ENCODE measurements at regions not wholly inside any gene's neighbourhood (a gene's known extent, or its start where the extent isn't known, plus 50 kb on each side); places are given as distances from the start of the nearest gene placed in this dataset.

DNA sequence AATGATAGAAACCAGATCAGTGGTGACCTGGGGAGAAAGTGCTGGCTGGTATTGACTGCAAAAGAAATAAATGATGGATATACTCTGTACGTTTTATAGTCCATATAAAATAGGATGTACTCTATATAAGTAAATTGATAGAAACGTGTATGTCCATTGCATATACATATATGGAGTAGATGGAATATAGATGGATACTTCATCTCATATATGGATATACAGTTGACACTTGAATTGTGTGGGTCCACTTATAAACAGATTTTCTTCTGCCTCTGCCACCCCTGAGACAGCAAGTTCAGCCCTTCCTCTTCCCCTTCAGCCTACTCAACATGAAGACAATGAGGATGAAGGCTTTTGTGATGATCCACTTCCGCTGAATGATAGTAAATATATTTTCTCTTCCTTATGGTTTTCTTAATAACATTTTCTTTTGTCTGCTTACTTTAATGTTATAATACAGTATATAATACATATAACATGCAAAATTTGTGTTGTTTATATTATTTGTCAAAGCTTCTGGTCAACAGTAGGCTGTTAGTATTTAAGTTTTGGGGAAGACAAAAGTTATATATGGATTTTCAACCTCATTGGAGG lies 76.1 kb upstream of the MYCN start:
- TF ChIP-seq, protein P1, sequence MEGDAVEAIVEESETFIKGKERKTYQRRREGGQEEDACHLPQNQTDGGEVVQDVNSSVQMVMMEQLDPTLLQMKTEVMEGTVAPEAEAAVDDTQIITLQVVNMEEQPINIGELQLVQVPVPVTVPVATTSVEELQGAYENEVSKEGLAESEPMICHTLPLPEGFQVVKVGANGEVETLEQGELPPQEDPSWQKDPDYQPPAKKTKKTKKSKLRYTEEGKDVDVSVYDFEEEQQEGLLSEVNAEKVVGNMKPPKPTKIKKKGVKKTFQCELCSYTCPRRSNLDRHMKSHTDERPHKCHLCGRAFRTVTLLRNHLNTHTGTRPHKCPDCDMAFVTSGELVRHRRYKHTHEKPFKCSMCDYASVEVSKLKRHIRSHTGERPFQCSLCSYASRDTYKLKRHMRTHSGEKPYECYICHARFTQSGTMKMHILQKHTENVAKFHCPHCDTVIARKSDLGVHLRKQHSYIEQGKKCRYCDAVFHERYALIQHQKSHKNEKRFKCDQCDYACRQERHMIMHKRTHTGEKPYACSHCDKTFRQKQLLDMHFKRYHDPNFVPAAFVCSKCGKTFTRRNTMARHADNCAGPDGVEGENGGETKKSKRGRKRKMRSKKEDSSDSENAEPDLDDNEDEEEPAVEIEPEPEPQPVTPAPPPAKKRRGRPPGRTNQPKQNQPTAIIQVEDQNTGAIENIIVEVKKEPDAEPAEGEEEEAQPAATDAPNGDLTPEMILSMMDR (IDR thresholded peaks at IDR 0.05) = no peak
- TF ChIP-seq EP300 (IDR thresholded peaks at IDR 0.05) = no peak
- TF ChIP-seq POLR2A (IDR thresholded peaks at IDR 0.05) = no peak
- TF ChIP-seq POLR2AphosphoS5 (IDR thresholded peaks at IDR 0.05) = no peak
- intact Hi-C loops (cut with DNase I) = no loop called here
- Histone ChIP-seq H3K27ac (no peak overlapping the region), H3K9me3 (no peaks in the 10 kb centered on the region), H3K36me3 (no peaks in the 10 kb centered on the region), H3K4me1 (no peaks in the 10 kb centered on the region), H3K4me3 (no peak overlapping the region), H3K27me3 (no peaks in the 10 kb centered on the region)
- 61 to 78% methylated on average over 3 of the region's 3 CpGs for WGBS, 2 donors
- DNase-seq = no peak

DNA sequence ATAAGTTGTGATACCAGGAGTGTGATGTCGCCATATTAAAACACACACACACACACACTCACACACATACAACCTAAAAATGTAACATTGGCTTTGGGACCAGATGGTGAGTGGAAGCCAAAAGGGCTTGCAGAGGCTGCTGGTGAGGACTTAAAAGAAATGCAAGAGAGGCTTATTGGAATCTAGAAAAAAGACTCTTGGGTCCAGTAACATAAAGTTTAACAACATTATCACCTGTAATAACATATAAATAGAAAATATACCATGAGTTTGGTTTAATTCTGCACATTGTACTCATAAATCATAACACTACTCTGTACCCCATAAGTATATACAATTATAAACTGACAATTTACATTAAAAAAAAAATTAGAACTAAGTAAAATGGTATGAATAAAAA lies 74.4 kb upstream of the MYCN start:
- Histone ChIP-seq H3K4me3 (no peak overlapping the region), H3K4me1 (no peaks in the 10 kb centered on the region), H3K9me3 (no peaks in the 10 kb centered on the region), H3K27me3 (no peaks in the 10 kb centered on the region), H3K27ac (no peak overlapping the region), H3K36me3 (no peaks in the 10 kb centered on the region)
- TF ChIP-seq, protein P1 (IDR thresholded peaks at IDR 0.05) = no peak
- TF ChIP-seq POLR2AphosphoS5 (IDR thresholded peaks at IDR 0.05) (no peak), EP300 (IDR thresholded peaks at IDR 0.05) (no peak), POLR2A (IDR thresholded peaks at IDR 0.05) (no peak)
- DNase-seq = no peak
- intact Hi-C loops (cut with DNase I) = no loop called here
- WGBS, 2 donors = 79 to 91% methylated on average over 1 of the region's 1 CpG

DNA sequence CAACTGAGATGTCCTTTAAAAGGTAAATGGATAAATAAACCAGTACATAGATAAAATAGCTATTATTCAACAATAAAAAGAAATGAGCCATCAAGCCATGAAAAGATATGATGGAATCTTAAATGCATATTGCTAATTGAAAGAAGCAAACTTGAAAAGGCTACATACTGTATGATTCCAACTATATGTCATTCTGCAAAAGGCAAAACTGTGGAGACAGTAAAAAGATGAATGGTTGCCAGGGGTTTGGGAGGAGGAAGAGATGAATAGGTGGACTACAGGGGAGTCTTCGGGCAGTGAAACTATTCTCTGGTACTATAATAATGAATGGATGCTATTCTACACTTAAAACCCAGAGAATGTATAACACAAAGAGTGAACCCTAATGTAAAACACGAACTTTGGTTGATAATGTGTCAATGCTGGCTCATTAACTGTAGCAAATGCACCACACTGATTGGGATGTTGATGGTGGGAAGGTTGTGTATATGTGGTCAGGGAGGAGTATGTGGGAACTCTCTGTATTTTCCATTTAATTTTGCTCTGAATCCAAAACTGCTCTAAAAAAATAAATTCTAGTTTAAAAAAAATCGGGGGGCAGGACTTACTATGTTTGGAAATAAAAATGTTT lies 73.7 kb upstream of the MYCN start:
- 65 to 70% methylated on average over 3 of the region's 3 CpGs for WGBS, 2 donors
- Histone ChIP-seq H3K4me3 (no peak overlapping the region), H3K9me3 (no peaks in the 10 kb centered on the region), H3K36me3 (no peaks in the 10 kb centered on the region), H3K27me3 (no peaks in the 10 kb centered on the region), H3K27ac (no peak overlapping the region), H3K4me1 (no peaks in the 10 kb centered on the region)
- TF ChIP-seq POLR2A (IDR thresholded peaks at IDR 0.05) (no peak), EP300 (IDR thresholded peaks at IDR 0.05) (no peak), POLR2AphosphoS5 (IDR thresholded peaks at IDR 0.05) (no peak)
- TF ChIP-seq, protein P1 (IDR thresholded peaks at IDR 0.05) = no peak
- no peak for DNase-seq
- intact Hi-C loops (cut with DNase I) = no loop called here

DNA sequence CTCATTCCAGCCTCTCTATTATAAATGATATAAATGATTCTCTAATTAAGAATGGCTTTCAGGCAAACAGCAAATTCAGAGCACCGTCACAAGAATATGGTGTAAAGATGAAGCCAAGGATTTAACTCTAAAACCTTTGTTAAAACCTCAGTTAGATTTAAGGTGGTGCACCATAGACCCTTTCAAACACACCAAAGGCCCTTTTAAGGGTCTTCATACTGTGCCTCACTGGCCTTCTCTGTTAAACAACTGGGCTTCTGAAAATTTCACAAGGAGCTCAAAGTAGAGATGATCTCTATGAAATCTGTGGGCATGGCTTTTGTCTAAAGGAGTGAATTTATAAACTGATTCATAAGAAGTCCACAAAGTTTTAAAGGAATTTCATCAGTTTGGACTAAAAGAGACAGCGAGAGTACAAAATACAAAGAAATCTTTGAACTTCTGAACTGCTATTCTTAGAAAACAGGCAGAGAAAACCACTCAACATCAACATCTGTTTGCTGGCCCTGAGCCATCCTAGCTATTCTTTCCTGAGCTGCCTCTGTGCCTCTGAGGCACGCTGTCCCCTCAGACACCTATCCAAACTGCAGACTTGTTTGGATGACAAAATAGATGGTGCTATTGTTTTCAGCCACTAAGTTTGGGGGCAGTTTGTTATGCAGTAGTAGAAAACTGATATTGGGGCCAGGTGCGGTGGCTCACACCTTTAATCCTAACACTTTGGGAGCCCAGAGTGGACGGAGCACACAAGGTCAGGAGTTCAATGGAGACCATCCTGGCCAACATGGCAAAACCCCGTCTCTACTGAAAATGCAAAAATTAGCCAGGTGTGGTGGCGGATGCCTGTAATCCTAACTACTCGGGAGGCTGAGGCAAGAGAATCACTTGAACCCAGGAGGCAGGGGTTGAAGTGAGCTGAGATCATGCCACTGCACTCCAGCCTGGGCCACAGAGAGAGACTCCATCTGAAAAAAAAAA lies 72.9 kb upstream of the MYCN start:
- DNase-seq = no peak
- TF ChIP-seq EP300 (IDR thresholded peaks at IDR 0.05) (no peak), POLR2AphosphoS5 (IDR thresholded peaks at IDR 0.05) (no peak), POLR2A (IDR thresholded peaks at IDR 0.05) (no peak)
- TF ChIP-seq, protein P1 (IDR thresholded peaks at IDR 0.05) = no peak

More for the DNA sequence above, 72.9 kb upstream of the MYCN start:
- intact Hi-C loops (cut with DNase I) = no loop called here
- H3K9me3 ChIP-seq = no peaks in the 10 kb centered on the region
- H3K27ac ChIP-seq = no peak overlapping the region
- H3K27me3 ChIP-seq = no peaks in the 10 kb centered on the region
- H3K4me3 ChIP-seq = no peak overlapping the region
- no peaks in the 10 kb centered on the region for H3K36me3 ChIP-seq
- WGBS, 2 donors = 91 to 94% methylated on average over 8 of the region's 8 CpGs
- no peaks in the 10 kb centered on the region for H3K4me1 ChIP-seq

All from sigmoid colon (tissue), 6 donors.